NCI-H1436 (cell line): ENCODE measurements at regions not wholly inside any gene's neighbourhood (a gene's known extent, or its start where the extent isn't known, plus 50 kb on each side); places are given as distances from the start of the nearest gene placed in this dataset.
"Not testable (repeated sequence)": the region's sequence is repeated elsewhere in the genome, so short reads cannot be mapped to it uniquely, and the experiment has no call there.

Experiments
- DNase-seq: peaks from one replicate; lab custom pipeline; 2025; lab: John Stamatoyannopoulos, UW

- not testable (repeated sequence) for DNase-seq
Observed at GRCh38 chr6:142016666-142017065, 116.1 kb upstream of the GJE1 start.

DNA sequence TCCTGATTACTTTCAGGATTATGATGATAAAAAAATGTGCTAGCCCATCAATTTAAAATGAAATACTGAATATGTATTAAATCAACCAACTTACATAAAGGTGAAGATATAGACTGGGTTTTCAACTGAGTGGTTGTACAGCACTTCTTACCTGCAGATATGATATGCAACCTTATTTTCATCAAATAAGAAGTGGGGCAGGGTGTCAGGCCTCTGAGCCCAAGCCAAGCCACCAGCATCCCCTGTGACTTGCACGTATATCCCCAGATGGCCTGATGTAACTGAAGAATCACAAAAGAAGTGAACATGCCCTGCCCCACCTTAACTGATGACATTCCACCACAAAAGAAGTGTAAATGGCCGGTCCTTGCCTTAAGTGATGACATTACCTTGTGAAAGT lies 117.3 kb upstream of the GJE1 start:
- not testable (repeated sequence) for DNase-seq

DNA sequence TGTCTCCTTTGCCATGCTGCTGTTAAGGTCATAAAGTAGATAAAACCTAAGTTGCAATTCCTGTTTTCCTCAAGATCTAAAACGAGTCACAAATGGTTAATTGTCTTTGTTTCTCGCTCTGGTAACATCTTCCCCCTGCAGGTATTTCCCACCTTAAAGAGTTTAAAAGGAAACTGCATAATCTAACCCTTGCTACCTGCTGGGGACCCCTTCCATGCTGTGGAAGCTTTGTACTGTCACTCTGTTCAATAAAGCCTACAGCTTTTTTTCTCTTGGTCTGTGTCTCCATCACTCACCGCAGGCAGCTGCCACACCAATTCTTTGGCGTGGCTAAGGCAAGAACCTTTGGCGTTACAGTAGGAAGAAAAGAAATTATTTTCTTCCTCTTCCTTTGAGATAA lies 117.7 kb upstream of the GJE1 start:
- no peak for DNase-seq

- DNase-seq, result no peak
Observed at GRCh38 chr6:142014515-142014914, 118.2 kb upstream of the GJE1 start.

DNA sequence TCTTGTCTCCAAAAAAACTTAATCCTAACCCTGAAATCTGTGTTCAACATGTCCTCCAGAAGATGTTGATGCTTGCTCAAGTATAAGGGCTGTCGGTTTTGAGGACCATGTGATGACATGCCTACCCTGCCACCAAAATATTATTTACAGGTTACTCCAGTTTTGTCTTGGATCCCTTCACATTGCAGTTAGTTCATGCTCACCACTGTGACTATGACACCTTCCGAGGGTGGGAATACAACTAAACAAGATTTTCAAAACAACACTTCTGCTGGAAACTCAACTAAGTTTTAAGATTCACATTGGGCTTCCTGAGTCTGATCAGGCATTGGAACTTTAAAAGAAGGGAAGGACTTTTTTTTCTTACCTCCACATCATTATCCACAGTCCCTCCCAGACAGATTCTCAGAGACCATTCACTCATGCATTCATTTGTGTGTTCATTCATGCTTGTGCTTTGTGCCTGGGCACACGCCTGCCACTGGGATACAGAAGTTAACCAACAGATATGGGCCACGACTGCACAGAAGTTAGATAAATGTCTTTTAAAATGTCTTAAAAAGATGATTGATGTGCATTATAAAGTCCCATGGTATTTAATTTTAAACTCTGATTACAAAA lies 118.7 kb upstream of the GJE1 start:
- no peak for DNase-seq

DNA sequence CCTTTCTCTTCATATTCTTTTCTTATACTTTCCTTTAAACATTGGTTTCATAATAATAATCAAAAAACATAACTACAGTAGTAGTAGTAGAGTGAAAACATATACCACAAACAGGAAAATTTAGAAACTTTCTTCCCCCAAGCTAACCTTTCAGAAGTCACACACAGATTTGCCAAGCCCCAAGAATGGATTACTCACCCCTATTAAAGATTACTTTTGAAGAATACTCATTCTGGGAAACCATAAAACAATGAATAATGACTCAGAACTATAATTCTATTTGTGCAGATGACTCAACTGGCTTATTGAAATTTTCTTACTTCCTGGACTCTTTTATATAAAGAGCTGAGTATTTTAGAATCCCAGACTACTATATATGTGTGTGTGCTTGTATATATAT lies 119.4 kb upstream of the GJE1 start:
- DNase-seq, result no peak

DNA sequence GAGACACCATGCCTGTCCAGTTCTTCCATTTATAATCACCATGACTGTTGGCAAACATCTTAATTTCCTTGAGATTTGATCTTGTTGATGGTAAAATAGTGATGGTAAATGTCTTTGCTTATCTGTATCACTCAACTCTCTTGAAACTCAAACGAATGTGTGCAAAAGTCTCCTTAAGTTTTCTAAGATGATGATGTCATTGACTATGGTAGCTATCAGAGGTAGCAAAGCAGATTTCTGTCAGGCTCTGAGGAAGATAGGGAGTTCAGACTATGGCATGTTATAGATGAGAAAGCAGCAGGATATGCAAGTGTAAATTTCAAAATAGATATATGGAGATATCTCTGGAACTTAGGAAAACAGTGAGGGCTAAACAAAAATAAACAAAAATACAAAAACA lies 121.0 kb upstream of the GJE1 start:
- DNase-seq, result no peak

- no peak for DNase-seq
Observed at GRCh38 chr6:142011156-142011555, 121.6 kb upstream of the GJE1 start.

DNA sequence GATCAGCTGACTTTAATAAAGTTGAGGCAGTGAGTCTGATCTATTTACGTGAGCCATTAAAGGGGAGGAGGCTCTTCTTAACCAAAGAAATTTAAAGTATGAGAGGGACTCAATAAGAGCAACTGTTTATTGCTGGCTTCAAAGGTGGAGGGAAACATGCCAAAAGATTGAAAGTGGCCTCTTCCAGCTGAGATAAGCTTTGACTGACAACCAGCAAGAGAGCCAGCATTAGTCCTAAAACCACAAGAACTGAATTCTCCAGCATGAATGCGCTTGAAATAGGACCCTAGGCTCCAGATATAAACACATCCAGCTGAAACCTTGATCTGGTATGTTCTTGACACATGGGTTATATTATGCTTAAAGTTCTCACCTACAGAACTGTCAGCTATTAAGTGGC lies 123.1 kb upstream of the GJE1 start:
- DNase-seq, result no peak

DNA sequence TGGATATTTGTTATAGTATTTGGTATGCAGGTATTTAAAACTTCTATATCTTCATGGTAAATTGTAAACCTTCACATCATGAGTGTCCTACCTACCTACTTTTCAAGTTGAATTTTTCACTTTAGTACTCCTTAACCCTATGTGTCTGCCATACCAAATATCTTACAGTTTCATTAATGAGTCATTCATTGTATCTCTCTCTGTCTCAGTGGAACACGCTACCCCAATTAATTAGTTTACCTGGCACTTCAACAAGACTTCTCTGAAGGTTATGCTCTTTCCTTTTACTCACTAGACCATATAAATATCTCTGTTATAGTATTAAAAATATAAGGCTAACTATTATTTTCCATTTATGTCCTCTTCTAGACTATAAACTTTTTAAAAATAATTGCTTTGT lies 123.9 kb upstream of the GJE1 start:
- no peak for DNase-seq

GRCh38 chr6:142008016-142008735 lies 124.5 kb upstream of the GJE1 start:
- DNase-seq, result no peak

GRCh38 chr6:142005021-142005420 lies 127.7 kb upstream of the GJE1 start:
- no peak for DNase-seq

DNA sequence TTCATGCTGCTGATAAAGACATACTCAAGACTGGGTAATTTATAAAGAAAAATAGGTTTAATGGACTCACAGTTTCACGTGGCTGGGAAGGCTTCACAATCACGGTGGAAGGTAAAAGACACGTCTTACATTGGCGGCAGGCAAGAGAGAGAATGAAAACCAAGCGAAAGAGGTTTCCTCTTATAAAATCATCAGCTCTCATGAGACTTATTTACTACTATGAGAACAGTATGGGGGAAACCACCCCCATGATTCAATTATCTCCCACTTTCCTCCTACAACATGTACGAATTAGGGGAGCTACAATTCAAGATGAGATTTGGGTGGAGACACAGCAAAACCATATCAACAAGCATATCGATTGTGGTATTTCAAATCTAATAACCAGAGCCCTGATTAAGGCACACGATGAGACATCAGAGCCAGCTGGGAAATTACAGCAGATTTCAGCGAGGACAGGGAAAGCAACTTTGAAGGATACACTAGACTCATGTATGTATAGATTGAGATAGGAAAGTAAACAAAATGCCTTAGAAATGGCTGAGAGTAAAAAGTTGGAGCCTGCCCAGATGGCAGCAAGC lies 129.8 kb upstream of the GJE1 start:
- no peak for DNase-seq

- no peak for DNase-seq
Observed at GRCh38 chr6:141996823-141997222, 135.9 kb upstream of the GJE1 start.

GRCh38 chr6:141992109-141992508 lies 140.6 kb upstream of the GJE1 start:
- DNase-seq, result no peak

GRCh38 chr6:141990840-141991239 lies 141.9 kb upstream of the GJE1 start:
- no peak for DNase-seq

DNA sequence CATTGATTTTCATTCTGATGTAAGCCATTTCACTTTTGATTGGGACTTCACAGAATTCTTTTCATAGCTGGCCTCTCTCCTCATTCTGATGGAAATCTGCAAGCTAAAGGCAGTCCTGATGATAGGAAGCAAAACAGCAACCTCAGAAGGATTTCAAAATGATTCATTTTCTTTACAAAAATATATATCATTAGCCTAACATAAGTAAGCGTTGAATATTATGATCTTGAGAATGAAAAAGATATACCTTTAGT lies 143.1 kb upstream of the GJE1 start:
- no peak for DNase-seq

DNA sequence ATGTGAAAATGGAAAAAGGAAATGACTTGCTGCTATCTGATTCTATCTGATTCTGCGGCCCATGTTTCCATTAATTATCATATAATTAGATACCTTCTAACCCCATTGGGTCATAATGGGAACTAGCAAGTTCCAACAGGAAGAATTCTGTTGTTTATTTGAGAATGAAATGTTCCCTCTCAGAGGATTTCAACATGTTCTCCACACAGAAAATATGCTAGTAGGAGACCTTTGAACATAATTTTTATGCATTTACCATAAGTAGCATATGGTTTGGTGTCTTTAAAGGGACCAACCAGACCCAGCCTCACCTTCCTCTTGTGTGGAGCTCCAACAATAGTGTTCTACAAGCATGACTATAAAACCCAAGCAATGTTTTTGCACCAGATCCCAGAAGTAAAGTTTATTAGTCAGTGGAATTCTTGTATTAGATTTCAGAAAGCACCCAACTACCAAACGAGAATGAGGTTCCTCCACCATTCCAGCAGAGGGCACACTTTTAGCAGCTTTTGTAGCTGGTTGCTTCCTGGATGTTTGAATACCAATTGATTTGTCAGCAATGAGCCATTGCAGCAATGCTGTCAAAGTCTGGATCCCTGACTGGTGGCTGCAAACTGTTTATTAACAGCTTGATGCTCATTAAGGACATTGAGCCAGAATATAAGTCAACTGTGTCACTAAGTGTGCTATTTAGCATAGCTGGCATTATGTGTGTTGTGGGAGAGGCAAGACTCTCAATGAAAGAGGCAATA lies 143.6 kb upstream of the GJE1 start:
- peak; percentile 7 for DNase-seq

GRCh38 chr6:141988327-141988726 lies 144.4 kb upstream of the GJE1 start:
- no peak for DNase-seq

- no peak for DNase-seq
Observed at GRCh38 chr6:141986457-141986856, 146.3 kb upstream of the GJE1 start.

- no peak for DNase-seq
Observed at GRCh38 chr6:141981190-141981589, 151.5 kb upstream of the GJE1 start.

- no peak for DNase-seq
Observed at GRCh38 chr6:141977782-141978181, 154.9 kb upstream of the GJE1 start.

GRCh38 chr6:141976994-141977393 lies 155.7 kb upstream of the GJE1 start:
- no peak for DNase-seq
